ENCODE measurements at regions not wholly inside any gene's neighbourhood (a gene's known extent, or its start where the extent isn't known, plus 50 kb on each side); places are given as distances from the start of the nearest gene placed in this dataset.

GRCh38 chr3:176794406-176794805 lies 402.9 kb downstream of the TBL1XR1 start:
- no peak for DNase-seq

GRCh38 chr3:176789947-176790346 lies 407.3 kb downstream of the TBL1XR1 start:
- no peak for DNase-seq

- no peak for DNase-seq
Observed at GRCh38 chr3:176789281-176789705, 408.0 kb downstream of the TBL1XR1 start.

GRCh38 chr3:176787506-176787905 lies 409.8 kb downstream of the TBL1XR1 start:
- DNase-seq, result no peak

GRCh38 chr3:176785171-176785570 lies 412.1 kb downstream of the TBL1XR1 start:
- no peak for DNase-seq

- DNase-seq, result no peak
Observed at GRCh38 chr3:176780766-176781165, 416.5 kb downstream of the TBL1XR1 start.

GRCh38 chr3:176776622-176777175 lies 420.6 kb downstream of the TBL1XR1 start:
- no peak for DNase-seq

- no peak for DNase-seq
Observed at GRCh38 chr3:176769547-176770190, 427.6 kb downstream of the TBL1XR1 start.

- DNase-seq, result no peak
Observed at GRCh38 chr3:176767385-176767784, 429.9 kb downstream of the TBL1XR1 start.

GRCh38 chr3:176766862-176767261 lies 430.4 kb downstream of the TBL1XR1 start:
- DNase-seq, result no peak

- no peak for DNase-seq
Observed at GRCh38 chr3:176765382-176765900, 431.8 kb downstream of the TBL1XR1 start.

GRCh38 chr3:176759815-176760506 lies 437.3 kb downstream of the TBL1XR1 start:
- DNase-seq, result no peak

GRCh38 chr3:176757429-176757828 lies 439.9 kb downstream of the TBL1XR1 start:
- no peak for DNase-seq

- DNase-seq, result no peak
Observed at GRCh38 chr3:176755977-176756376, 441.3 kb downstream of the TBL1XR1 start.

GRCh38 chr3:176755552-176755951 lies 441.7 kb downstream of the TBL1XR1 start:
- DNase-seq, result no peak

- DNase-seq, result no peak
Observed at GRCh38 chr3:176741664-176742047, 455.6 kb downstream of the TBL1XR1 start.

GRCh38 chr3:176740906-176741663 lies 456.2 kb downstream of the TBL1XR1 start:
- DNase-seq, result no peak

GRCh38 chr3:176739159-176739558 lies 458.1 kb downstream of the TBL1XR1 start:
- DNase-seq, result no peak

GRCh38 chr3:176737480-176738110 lies 459.7 kb downstream of the TBL1XR1 start:
- DNase-seq, result no peak

- DNase-seq, result no peak
Observed at GRCh38 chr3:176734146-176734545, 463.1 kb downstream of the TBL1XR1 start.

GRCh38 chr3:176724394-176724759 lies 472.9 kb downstream of the TBL1XR1 start:
- no peak for DNase-seq

- no peak for DNase-seq
Observed at GRCh38 chr3:176723758-176724393, 473.4 kb downstream of the TBL1XR1 start.

Data from right kidney (tissue), 1 donor.